HCT116 (cell line): ENCODE measurements at regions not wholly inside any gene's neighbourhood (a gene's known extent, or its start where the extent isn't known, plus 50 kb on each side); places are given as distances from the start of the nearest gene placed in this dataset.

Experiments used
- ATAC-seq: fragments of 200-7000 bp; cut with Tn5 transposase; 2 replicates; pipeline ENCODE4 v1.9.1; 2020; ENCODE audit warnings: mild to moderate bottlenecking, moderate library complexity
- BruUV-seq: library from RNA; stranded (reverse); fragments of 400-500 nt; replicated peaks from 2 replicates; lab custom pipeline; 2021; lab: Mats Ljungman, UMichigan
- CTCF ChIA-PET: fragments of 300-600 bp; sonication (Branson Sonifier 250); formaldehyde crosslinking; loops from one replicate; lab custom pipeline; 2021; ENCODE audit warnings: antibody characterized with exemption; lab: Charles Lee
- POLR2A ChIA-PET: fragments of 300-600, 350-600 bp; sonication (Branson Sonifier 250); formaldehyde crosslinking; loops from one replicate; lab custom pipeline; 2021; ENCODE audit warnings: antibody characterized with exemption; lab: Charles Lee
- RAD21 ChIA-PET, 2 experiments: fragments of 300-600 bp; sonication (Branson Sonifier 250); formaldehyde crosslinking; loops; one replicate each; lab custom pipeline; 2023; ENCODE audit warnings: low total read pairs in 2 of 2; ENCODE audit not compliant: uncharacterized antibody in 2 of 2, unreplicated experiment in 2 of 2, low non-redundant PET in 1 of 2; lab: Charles Lee
- DNase-seq: peaks from one replicate; pipeline ENCODE4 v3.0.0-alpha.2; 2010; ENCODE audit warnings: low read depth, low spot score
- H2AFZ ChIP-seq: fragments of 200-600 bp; shearing (Covaris generic), sonication (generic); 2 replicates; pipeline ENCODE4 v1.6.1; 2017; ENCODE audit warnings: low read depth, mixed run types, mixed read lengths, antibody characterized with exemption, low read length; ENCODE audit not compliant: poor library complexity, severe bottlenecking
- H3K27ac ChIP-seq: 2 replicates; pipeline ENCODE4 v1.5.1; 2012; ENCODE audit warnings: low read depth, low read length
- H3K27me3 ChIP-seq: fragments of 200-600 bp; sonication (generic); 2 replicates; pipeline ENCODE4 v1.6.1; 2016; ENCODE audit warnings: mixed run types, low read length, mixed read lengths; ENCODE audit not compliant: insufficient read depth
- H3K36me3 ChIP-seq, 2 experiments: fragments of 200-500 bp in 1 of 2; fragments of 200-600 bp in 1 of 2; sonication (Bioruptor generic) in 1 of 2; sonication (generic) in 1 of 2; 2 replicates each; pipeline versions ENCODE4 v1.5.1 to v1.6.1; 2014 to 2016; ENCODE audit warnings: low read length in 2 of 2, inconsistent platforms in 1 of 2, mixed read lengths in 1 of 2, mixed run types in 1 of 2; ENCODE audit not compliant: insufficient read depth in 2 of 2, control insufficient read depth in 1 of 2
- H3K4me1 ChIP-seq, 2 experiments: fragments of 200-600 bp in 1 of 2; sonication (generic) in 1 of 2; 2 replicates each; pipeline versions ENCODE4 v1.5.1 to v1.6.1; 2012 to 2017; ENCODE audit warnings: low read length in 2 of 2, inconsistent platforms in 1 of 2, mild to moderate bottlenecking in 1 of 2, mixed read lengths in 1 of 2, mixed run types in 1 of 2, moderate library complexity in 1 of 2; ENCODE audit not compliant: insufficient read depth in 2 of 2, control insufficient read depth in 1 of 2
- H3K4me2 ChIP-seq: fragments of 200-600 bp; sonication (generic); 2 replicates; pipeline ENCODE4 v1.6.1; 2017; ENCODE audit warnings: mixed run types, low read length, mixed read lengths
- H3K4me3 ChIP-seq, 2 experiments: fragments of 200-600 bp in 1 of 2; sonication (generic) in 1 of 2; replicated peaks in 1 of 2; 2 replicates each; pipeline ENCODE4 v1.5.1; 2011 to 2016; ENCODE audit warnings: low read length in 2 of 2, control low read depth in 1 of 2, low read depth in 1 of 2, mild to moderate bottlenecking in 1 of 2, mixed read lengths in 1 of 2, mixed run types in 1 of 2
- H3K79me2 ChIP-seq: fragments of 200-600 bp; sonication (generic); 2 replicates; pipeline ENCODE4 v1.6.1; 2017; ENCODE audit warnings: mild to moderate bottlenecking, mixed run types, low read length, moderate library complexity, mixed read lengths; ENCODE audit not compliant: insufficient read depth
- H3K9ac ChIP-seq: fragments of 200-600 bp; sonication (generic); 2 replicates; pipeline ENCODE4 v1.6.1; 2016; ENCODE audit warnings: low read length, mixed read lengths
- H3K9me2 ChIP-seq: fragments of 200-600 bp; sonication (generic), shearing (Covaris generic); 2 replicates; pipeline ENCODE4 v1.6.1; 2017; ENCODE audit warnings: mixed run types, mild to moderate bottlenecking, moderate library complexity; ENCODE audit not compliant: insufficient read depth
- H3K9me3 ChIP-seq, 2 experiments: fragments of 200-500 bp in 1 of 2; fragments of 200-600 bp in 1 of 2; sonication (Bioruptor generic) in 1 of 2; sonication (generic) in 1 of 2; 2 replicates each; pipeline ENCODE4 v1.6.1; 2014 to 2017; ENCODE audit warnings: low read length in 2 of 2, mixed read lengths in 2 of 2, inconsistent platforms in 1 of 2, low read depth in 1 of 2, mild to moderate bottlenecking in 1 of 2, mixed run types in 1 of 2, moderate library complexity in 1 of 2; ENCODE audit not compliant: control insufficient read depth in 1 of 2, insufficient read depth in 1 of 2
- H4K20me1 ChIP-seq: fragments of 200-600 bp; sonication (generic), shearing (Covaris generic); 2 replicates; pipeline ENCODE4 v1.6.1; 2017; ENCODE audit warnings: mixed run types, mild to moderate bottlenecking, moderate library complexity; ENCODE audit not compliant: insufficient read depth
- CBX3 ChIP-seq: IDR thresholded peaks from 2 replicates; pipeline ENCODE4 v1.6.1; 2012; ENCODE audit warnings: low read depth
- CTCF ChIP-seq, 3 experiments: fragments of 200-600 bp in 1 of 3; sonication (generic) in 1 of 3; IDR thresholded peaks in 2 of 3; conservative IDR thresholded peaks in 1 of 3; 2 replicates each; pipeline ENCODE4 v1.5.1; 2012 to 2017; ENCODE audit warnings: low read depth in 2 of 3, low read length in 2 of 3, antibody characterized with exemption in 1 of 3, borderline replicate concordance in 1 of 3, control low read depth in 1 of 3, mild to moderate bottlenecking in 1 of 3, mixed read lengths in 1 of 3, mixed run types in 1 of 3, moderate library complexity in 1 of 3; ENCODE audit not compliant: insufficient read depth in 1 of 3
- ELF1 ChIP-seq: IDR thresholded peaks from 2 replicates; pipeline ENCODE4 v1.6.1; 2012; ENCODE audit warnings: low read depth, borderline replicate concordance
- EZH2 ChIP-seq: fragments of 200-600 bp; sonication (generic); IDR thresholded peaks from 2 replicates; pipeline ENCODE4 v1.6.1; 2017; ENCODE audit warnings: antibody characterized with exemption, mixed run types
- POLR2A ChIP-seq: IDR thresholded peaks from 2 replicates; pipeline ENCODE4 v1.7.0; 2011; ENCODE audit warnings: borderline replicate concordance; ENCODE audit not compliant: insufficient read depth, insufficient read length; ENCODE audit errors: extremely low read depth
- POLR2AphosphoS5 ChIP-seq: IDR thresholded peaks from 2 replicates; pipeline ENCODE4 v1.6.1; 2011; ENCODE audit warnings: mild to moderate bottlenecking, low read depth, low read length, moderate library complexity
- SRF ChIP-seq: IDR thresholded peaks from 2 replicates; pipeline ENCODE4 v1.6.1; 2012; ENCODE audit warnings: low read depth
- TCF7L2 ChIP-seq: IDR thresholded peaks from 2 replicates; pipeline ENCODE4 v1.7.0; 2011; ENCODE audit warnings: borderline replicate concordance, inconsistent platforms; ENCODE audit not compliant: insufficient read depth, insufficient read length; ENCODE audit errors: extremely low read depth
- YY1 ChIP-seq: IDR thresholded peaks from 2 replicates; pipeline ENCODE4 v1.6.1; 2011; ENCODE audit warnings: low read length, low read depth, moderate library complexity, mild to moderate bottlenecking; ENCODE audit not compliant: insufficient replicate concordance; ENCODE audit errors: extremely low read depth
- ZBTB33 ChIP-seq: IDR thresholded peaks from 2 replicates; pipeline ENCODE4 v1.6.1; 2011; ENCODE audit warnings: mild to moderate bottlenecking, low read length, moderate library complexity; ENCODE audit not compliant: insufficient replicate concordance; ENCODE audit errors: extremely low read depth
- intact Hi-C: fragments of 100-400 bp; cut with micrococcal nuclease; formaldehyde crosslinking; loops from 2 replicates; pipeline ENCODE4 v1.10.0; 2022

- TF ChIP-seq TCF7L2 (no peak), CTCF (IDR thresholded peaks at IDR 0.05 in 2 of 3, conservative IDR thresholded peaks at IDR 0.05 in 1 of 3; ENCODE audit: borderline replicate concordance in 1 of 3, insufficient read depth in 1 of 3, low read depth in 2 of 3, low read length in 2 of 3) (no peak), YY1 (no peak)
These were observed 231.5 kb downstream of the NAF1 start (continued) for GRCh38 chr4:162935214-162935613.

GRCh38 chr4:162931286-162931685 lies 235.4 kb downstream of the NAF1 start:
- Histone ChIP-seq H3K9me2 (no peaks in the 10 kb centered on the region), H3K27ac (no peak overlapping the region), H3K79me2 (no peaks in the 10 kb centered on the region), H3K4me1 (no peaks in the 10 kb centered on the region), H2AFZ (no peak overlapping the region), H3K9me3 (no peaks in the 10 kb centered on the region), H4K20me1 (no peaks in the 10 kb centered on the region), H3K4me2 (no peak overlapping the region), H3K9ac (no peak overlapping the region), H3K4me3 (no peak overlapping the region), H3K36me3 (no peaks in the 10 kb centered on the region), H3K27me3 (no peaks in the 10 kb centered on the region)
- BruUV-seq, result no TSS peak
- RAD21 ChIA-PET, result no interaction called here
- POLR2A ChIA-PET, result no interaction called here
- no peak for ATAC-seq
- TF ChIP-seq ELF1 (no peak), POLR2A (no peak), POLR2AphosphoS5 (no peak), CBX3 (no peak), EZH2 (no peak), ZBTB33 (no peak), SRF (no peak)
- intact Hi-C loops, result no loop called here
- CTCF ChIA-PET, result no interaction called here
- DNase-seq, result no peak
